Astrocyte of the cerebellum (primary cell): ENCODE measurements at regions not wholly inside any gene's neighbourhood (a gene's known extent, or its start where the extent isn't known, plus 50 kb on each side); places are given as distances from the start of the nearest gene placed in this dataset.

Experiments
- DNase-seq: peaks from one replicate; pipeline ENCODE4 v3.0.0-alpha.2; 2011; ENCODE audit warnings: low read depth
- H3K4me3 ChIP-seq: 2 replicates; pipeline ENCODE4 v1.5.1; 2011; ENCODE audit warnings: mild to moderate bottlenecking, low read depth, low read length, moderate library complexity
- in situ Hi-C: cut with HindIII; loops from 2 replicates; pipeline ENCODE4 v1.10.0; 2017; ENCODE audit warnings: low sequenced_read_pairs
- TF ChIP-seq, protein P1 (sequence below): IDR thresholded peaks from 2 replicates; pipeline ENCODE4 v1.5.1; 2012; ENCODE audit warnings: low read length, low read depth, moderate library complexity, mild to moderate bottlenecking; ENCODE audit errors: missing control alignments

DNA sequence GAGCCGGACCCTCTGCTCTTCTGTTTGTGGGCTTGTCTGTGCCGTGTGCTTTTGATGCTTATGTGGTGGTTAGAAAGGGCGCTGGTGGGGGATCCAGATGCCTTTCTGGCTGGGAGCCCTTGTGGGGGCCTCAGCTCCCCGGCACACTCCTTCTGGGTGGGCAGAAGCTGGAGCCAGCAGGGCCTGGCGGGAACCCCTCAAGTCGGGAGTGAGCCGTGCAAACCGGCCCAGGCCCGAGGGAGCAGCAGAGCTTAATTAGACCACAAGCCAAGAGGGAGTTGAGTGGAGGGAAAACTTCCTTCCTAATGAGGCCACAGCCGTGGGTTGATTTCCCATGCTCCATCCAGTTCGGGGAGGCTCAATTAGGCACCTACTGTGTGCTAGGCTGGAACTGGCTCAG, 76.0 kb upstream of the RNU6ATAC start:
- no peak for DNase-seq
- in situ Hi-C loops = no loop called here
- TF ChIP-seq, protein P1, sequence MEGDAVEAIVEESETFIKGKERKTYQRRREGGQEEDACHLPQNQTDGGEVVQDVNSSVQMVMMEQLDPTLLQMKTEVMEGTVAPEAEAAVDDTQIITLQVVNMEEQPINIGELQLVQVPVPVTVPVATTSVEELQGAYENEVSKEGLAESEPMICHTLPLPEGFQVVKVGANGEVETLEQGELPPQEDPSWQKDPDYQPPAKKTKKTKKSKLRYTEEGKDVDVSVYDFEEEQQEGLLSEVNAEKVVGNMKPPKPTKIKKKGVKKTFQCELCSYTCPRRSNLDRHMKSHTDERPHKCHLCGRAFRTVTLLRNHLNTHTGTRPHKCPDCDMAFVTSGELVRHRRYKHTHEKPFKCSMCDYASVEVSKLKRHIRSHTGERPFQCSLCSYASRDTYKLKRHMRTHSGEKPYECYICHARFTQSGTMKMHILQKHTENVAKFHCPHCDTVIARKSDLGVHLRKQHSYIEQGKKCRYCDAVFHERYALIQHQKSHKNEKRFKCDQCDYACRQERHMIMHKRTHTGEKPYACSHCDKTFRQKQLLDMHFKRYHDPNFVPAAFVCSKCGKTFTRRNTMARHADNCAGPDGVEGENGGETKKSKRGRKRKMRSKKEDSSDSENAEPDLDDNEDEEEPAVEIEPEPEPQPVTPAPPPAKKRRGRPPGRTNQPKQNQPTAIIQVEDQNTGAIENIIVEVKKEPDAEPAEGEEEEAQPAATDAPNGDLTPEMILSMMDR = no peak
- no peak overlapping the region for H3K4me3 ChIP-seq

DNA sequence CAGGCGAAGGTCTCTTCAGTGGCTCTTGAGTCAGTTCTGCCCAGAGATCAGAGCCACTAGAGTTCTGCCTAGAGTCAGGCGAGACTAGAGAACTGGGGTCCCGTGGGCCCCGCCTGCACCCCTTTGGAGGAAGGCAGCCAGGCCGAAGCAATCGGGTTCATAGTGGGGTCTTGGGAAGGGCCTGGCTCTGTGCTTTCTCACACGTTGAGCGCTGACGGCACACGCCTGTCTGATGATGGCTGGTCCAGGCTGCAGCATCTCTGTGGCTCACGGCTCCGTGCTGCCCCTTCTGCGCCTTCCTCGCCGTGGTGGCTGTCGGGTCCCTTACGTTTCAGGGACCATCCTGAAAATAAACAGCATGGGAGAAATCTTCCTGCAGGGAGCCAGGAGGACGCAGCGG, 78.3 kb upstream of the RNU6ATAC start:
- H3K4me3 ChIP-seq = no peak overlapping the region
- DNase-seq = no peak
- TF ChIP-seq, protein P1 = no peak
- in situ Hi-C loops = no loop called here

DNA sequence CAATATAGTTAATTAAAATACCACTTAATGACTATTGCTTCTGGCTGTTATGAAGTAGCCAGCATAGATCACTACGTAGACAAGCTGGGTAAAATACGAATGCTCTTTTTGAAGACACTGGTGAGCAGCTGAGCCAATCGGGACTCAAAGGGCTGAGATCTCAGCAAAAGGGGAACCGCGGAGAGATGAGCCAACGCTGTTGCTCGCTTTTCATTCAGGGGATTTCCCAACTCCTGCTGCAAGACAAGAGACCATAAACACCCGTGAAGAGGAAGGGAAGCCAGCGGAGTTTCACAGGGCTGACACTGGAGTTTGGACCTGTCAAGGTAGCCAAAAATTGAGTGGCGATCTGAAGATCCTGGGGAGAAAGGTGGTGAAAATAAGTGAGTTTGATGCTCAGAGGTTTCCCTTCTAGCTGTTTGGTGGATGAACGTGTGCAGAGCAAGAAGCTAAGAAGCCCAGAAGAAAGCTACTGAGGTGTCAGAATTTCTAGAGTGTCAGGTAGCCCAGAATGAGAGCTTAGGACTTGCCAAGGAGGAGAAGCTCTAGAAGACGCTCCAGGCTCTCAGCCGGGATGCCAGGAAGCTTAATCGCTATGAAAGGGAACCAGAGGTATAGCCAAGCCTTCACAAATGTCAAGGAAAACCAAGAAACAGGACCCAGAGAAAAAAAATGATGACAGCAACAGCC, 79.6 kb upstream of the RNU6ATAC start:
- DNase-seq = no peak
- in situ Hi-C loops = no loop called here

DNA sequence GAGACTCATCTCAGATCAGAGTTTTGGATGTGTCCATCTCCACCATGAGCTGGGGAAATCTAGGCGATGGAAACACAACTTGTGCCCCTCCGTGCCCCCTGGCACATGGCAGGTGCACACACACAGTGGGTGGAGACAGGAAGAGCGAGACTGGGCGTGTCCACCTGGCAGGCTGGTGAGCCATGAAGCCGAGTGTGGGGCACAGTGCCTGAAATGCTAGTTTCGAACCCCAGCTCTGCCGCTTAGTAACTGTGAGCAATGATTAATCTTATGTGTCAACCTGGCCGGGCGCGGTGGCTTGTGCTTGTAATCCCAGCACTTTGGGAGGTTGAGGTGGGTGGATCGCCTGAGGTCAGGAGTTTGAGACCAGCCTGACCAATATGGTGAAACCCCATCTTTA, 80.8 kb upstream of the RNU6ATAC start:
- no peak for DNase-seq
- TF ChIP-seq, protein P1 = no peak
- no peak overlapping the region for H3K4me3 ChIP-seq
- in situ Hi-C loops = no loop called here

More for the DNA sequence above, 79.6 kb upstream of the RNU6ATAC start:
- TF ChIP-seq, protein P1 = no peak
- H3K4me3 ChIP-seq = no peak overlapping the region

DNA sequence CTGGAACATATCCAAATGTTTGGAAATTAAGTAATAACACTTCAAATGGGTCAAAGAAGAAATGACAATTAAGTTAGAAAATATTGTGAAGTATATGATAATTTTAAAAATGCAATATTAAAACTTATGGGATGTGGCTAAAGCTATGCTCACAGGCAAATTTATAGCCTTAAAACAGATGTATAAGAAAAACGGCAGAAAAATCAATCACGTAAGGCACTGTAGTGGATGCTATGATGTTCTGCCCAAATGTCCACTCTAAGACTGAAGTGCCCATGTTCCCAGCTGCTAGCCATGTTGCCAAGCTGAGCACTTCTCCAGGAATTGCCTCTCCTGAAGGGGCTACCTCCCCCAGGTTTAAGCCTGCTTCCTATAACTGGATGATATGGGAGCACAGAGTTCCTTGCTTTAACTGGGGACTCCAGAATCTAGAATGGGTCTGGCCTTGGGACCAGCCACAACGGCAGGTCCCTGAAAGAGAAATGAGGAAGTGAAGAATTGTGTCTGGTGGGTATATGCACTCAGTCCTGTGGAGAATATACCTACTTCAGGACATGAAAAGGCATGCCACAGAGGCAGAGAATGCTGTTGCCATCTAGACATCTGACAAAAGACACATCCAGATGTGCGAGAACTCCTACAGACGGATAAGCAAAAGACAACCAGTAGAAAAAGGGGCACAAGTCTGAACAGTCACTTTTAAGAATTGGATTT, 78.2 kb upstream of the RXRA start:
- TF ChIP-seq, protein P1 = no peak
- in situ Hi-C loops = no loop called here
- no peak overlapping the region for H3K4me3 ChIP-seq
- DNase-seq = no peak

DNA sequence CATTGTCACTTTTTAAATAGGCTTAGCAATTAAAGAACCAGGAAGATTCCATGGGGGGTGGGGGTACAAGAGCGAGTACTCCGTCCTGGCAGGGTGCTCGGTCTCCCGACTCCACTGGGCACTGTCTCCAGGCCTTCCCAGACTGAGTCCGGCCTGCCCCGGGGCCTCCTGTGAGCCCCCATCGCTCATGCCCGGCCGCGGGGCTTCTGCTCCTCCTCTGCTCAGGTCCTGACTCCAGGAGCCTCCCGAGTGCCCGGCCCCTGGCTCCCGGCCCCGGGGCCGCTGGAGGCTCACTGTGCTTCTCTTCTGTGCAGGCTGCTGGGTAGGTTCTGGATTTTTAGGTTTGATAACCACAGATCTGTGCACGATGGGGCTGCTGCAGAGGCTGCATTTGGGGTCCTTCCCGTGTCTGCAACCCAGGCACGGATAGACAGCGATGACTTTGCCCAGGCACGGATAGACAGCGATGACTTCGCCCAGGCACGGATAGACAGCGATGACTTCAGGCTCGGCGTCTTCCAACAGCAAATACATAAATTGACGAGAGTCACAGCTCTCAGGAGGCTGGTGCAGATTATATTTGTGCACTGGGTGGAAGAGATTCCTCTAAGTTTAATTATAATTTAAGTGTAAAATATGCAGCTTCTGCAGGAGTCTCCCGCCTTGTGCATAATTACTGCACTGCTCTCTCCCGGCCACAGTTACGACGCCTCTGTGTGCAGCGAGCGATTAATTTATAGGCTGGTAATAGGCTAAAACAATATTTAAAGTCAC, 74.8 kb upstream of the RXRA start:
- H3K4me3 ChIP-seq = no peak overlapping the region
- in situ Hi-C loops = no loop called here
- TF ChIP-seq, protein P1 = no peak
- DNase-seq = no peak
